IMR-90 (cell line): ENCODE measurements at regions not wholly inside any gene's neighbourhood (a gene's known extent, or its start where the extent isn't known, plus 50 kb on each side); places are given as distances from the start of the nearest gene placed in this dataset.

Experiments
- ATAC-seq: fragments of 200-7000 bp; cut with Tn5 transposase; 2 replicates; pipeline ENCODE4 v1.9.1; 2020; ENCODE audit warnings: low read depth, mild to moderate bottlenecking, moderate library complexity
- BruUV-seq: library from RNA; stranded (reverse); fragments of 400-500 nt; replicated peaks from 2 replicates; lab custom pipeline; 2021; lab: Mats Ljungman, UMichigan
- CTCF ChIA-PET: fragments of 300-600 bp; formaldehyde crosslinking; extraction: SDS; loops from one replicate; lab custom pipeline; 2021; ENCODE audit warnings: antibody characterized with exemption; lab: Yijun Ruan, JAX
- POLR2A ChIA-PET: fragments of 300-600 bp; sonication (Branson Sonifier 250); formaldehyde crosslinking; loops from one replicate; lab custom pipeline; 2022; ENCODE audit warnings: antibody characterized with exemption; ENCODE audit not compliant: unreplicated experiment; lab: Charles Lee
- DNase-seq: peaks from one replicate; pipeline ENCODE4 v3.0.0; 2013
- H2AFZ ChIP-seq: replicated peaks from 2 replicates; pipeline ENCODE3; 2013; ENCODE audit warnings: low read length, mild to moderate bottlenecking; ENCODE audit not compliant: poor library complexity
- H2AK5ac ChIP-seq: 2 replicates; pipeline ENCODE4 v1.6.1; 2013; ENCODE audit warnings: low read depth, low read length, inconsistent platforms
- H2AK9ac ChIP-seq: replicated peaks from 2 replicates; pipeline ENCODE3; 2013; ENCODE audit warnings: mild to moderate bottlenecking, low read depth, low read length, moderate library complexity; ENCODE audit not compliant: poor library complexity
- H2BK120ac ChIP-seq: 2 replicates; pipeline ENCODE4 v1.6.1; 2013; ENCODE audit warnings: low read depth, low read length, inconsistent platforms
- H2BK15ac ChIP-seq: 3 replicates; pipeline ENCODE4 v1.6.1; 2013; ENCODE audit warnings: low read depth, low read length, inconsistent platforms
- H2BK20ac ChIP-seq: 2 replicates; pipeline ENCODE4 v1.6.1; 2013; ENCODE audit warnings: low read depth, mild to moderate bottlenecking, inconsistent platforms, low read length, moderate library complexity
- H2BK5ac ChIP-seq: 2 replicates; pipeline ENCODE4 v1.6.1; 2013; ENCODE audit warnings: mild to moderate bottlenecking, low read depth, low read length, inconsistent platforms; ENCODE audit not compliant: poor library complexity, severe bottlenecking
- H3K14ac ChIP-seq: replicated peaks from 2 replicates; pipeline ENCODE4 v1.6.1; 2013; ENCODE audit warnings: low read depth, low read length, inconsistent platforms
- H3K18ac ChIP-seq: 2 replicates; pipeline ENCODE4 v1.6.1; 2013; ENCODE audit warnings: low read depth, low read length, control low read depth
- H3K23ac ChIP-seq: 2 replicates; pipeline ENCODE4 v1.6.1; 2013; ENCODE audit warnings: low read depth, low read length, inconsistent platforms
- H3K27ac ChIP-seq: 2 replicates; pipeline ENCODE4 v1.5.1; 2013; ENCODE audit warnings: mild to moderate bottlenecking, control low read depth, low read length; ENCODE audit not compliant: insufficient read depth
- H3K27me3 ChIP-seq: 2 replicates; pipeline ENCODE4 v1.6.1; 2013; ENCODE audit warnings: low read length; ENCODE audit not compliant: control insufficient read depth, insufficient read depth
- H3K36me3 ChIP-seq: 2 replicates; pipeline ENCODE4 v1.6.1; 2013; ENCODE audit warnings: low read length, mixed read lengths; ENCODE audit not compliant: control insufficient read depth, insufficient read depth
- H3K4ac ChIP-seq: 2 replicates; pipeline ENCODE4 v1.6.1; 2013; ENCODE audit warnings: low read depth, low read length, inconsistent platforms
- H3K4me1 ChIP-seq: 2 replicates; pipeline ENCODE4 v1.6.1; 2013; ENCODE audit warnings: low read length, mixed read lengths; ENCODE audit not compliant: control insufficient read depth, insufficient read depth
- H3K4me2 ChIP-seq: 2 replicates; pipeline ENCODE4 v1.6.1; 2013; ENCODE audit warnings: low read depth, mild to moderate bottlenecking, control low read depth, low read length, moderate library complexity
- H3K4me3 ChIP-seq: 2 replicates; pipeline ENCODE4 v1.5.1; 2013; ENCODE audit warnings: low read depth, mild to moderate bottlenecking, control low read depth, low read length, moderate library complexity; ENCODE audit not compliant: insufficient read depth
- H3K56ac ChIP-seq: 2 replicates; pipeline ENCODE4 v1.6.1; 2013; ENCODE audit warnings: low read length, inconsistent platforms; ENCODE audit not compliant: insufficient read depth; ENCODE audit errors: extremely low read depth
- H3K79me1 ChIP-seq, 2 experiments: 2 replicates each; pipeline ENCODE4 v1.6.1; 2013; ENCODE audit warnings: low read length in 2 of 2, inconsistent platforms in 1 of 2, low read depth in 1 of 2
- H3K9ac ChIP-seq: 2 replicates; pipeline ENCODE4 v1.6.1; 2013; ENCODE audit warnings: low read depth, low read length, control low read depth
- H3K9me1 ChIP-seq: 2 replicates; pipeline ENCODE4 v1.6.1; 2013; ENCODE audit warnings: low read length, inconsistent platforms; ENCODE audit not compliant: insufficient read depth
- H3K9me3 ChIP-seq: 2 replicates; pipeline ENCODE4 v1.6.1; 2013; ENCODE audit warnings: low read length; ENCODE audit not compliant: control insufficient read depth, insufficient read depth
- H4K20me1 ChIP-seq: 2 replicates; pipeline ENCODE4 v1.6.1; 2013; ENCODE audit warnings: low read length, inconsistent platforms; ENCODE audit not compliant: insufficient read depth
- H4K5ac ChIP-seq: 2 replicates; pipeline ENCODE4 v1.6.1; 2013; ENCODE audit warnings: mild to moderate bottlenecking, low read depth, low read length, control low read depth
- H4K8ac ChIP-seq, 2 experiments: 2 replicates each; pipeline ENCODE4 v1.6.1; 2013; ENCODE audit warnings: low read depth in 2 of 2, low read length in 2 of 2, control low read depth in 1 of 2, inconsistent platforms in 1 of 2
- H4K91ac ChIP-seq: 2 replicates; pipeline ENCODE4 v1.6.1; 2013; ENCODE audit warnings: low read depth, low read length, inconsistent platforms; ENCODE audit not compliant: insufficient read depth
- CEBPB ChIP-seq: IDR thresholded peaks from 2 replicates; pipeline ENCODE4 v1.6.1; 2012; ENCODE audit warnings: low read depth, low read length, improper control_type of control experiment
- MAFK ChIP-seq: IDR thresholded peaks from 2 replicates; pipeline ENCODE4 v1.6.1; 2012; ENCODE audit warnings: low read depth, low read length, improper control_type of control experiment
- MXI1 ChIP-seq: IDR thresholded peaks from 2 replicates; pipeline ENCODE4 v1.6.1; 2012; ENCODE audit warnings: low read depth, mild to moderate bottlenecking, low read length, moderate library complexity, borderline replicate concordance
- WGBS, 2 experiments: methylation state at CpG; one replicate each; pipeline versions ENCODE4 v1.1.5 to v1.1.7; 2013; ENCODE audit warnings: missing lambda C conversion rate in 2 of 2; ENCODE audit not compliant: insufficient read length in 1 of 2; ENCODE audit errors: extremely low coverage in 2 of 2; 5-methylcytosine and 5-hydroxymethylcytosine counted together
- dilution Hi-C: fragments of 300-500 bp; cut with HindIII; formaldehyde crosslinking; loops from one replicate; pipeline ENCODE4 v1.14.3; 2018; ENCODE audit warnings: low sequenced_read_pairs; ENCODE audit not compliant: unreplicated experiment
- in situ Hi-C: fragments of 300-500 bp; cut with MboI; formaldehyde crosslinking; loops from 3 replicates; pipeline ENCODE4 v1.14.3; 2019; ENCODE audit warnings: low sequenced_read_pairs, inconsistent platforms, mixed read lengths
- intact Hi-C: fragments of 100-400 bp; cut with micrococcal nuclease; formaldehyde crosslinking; loops from 2 replicates; pipeline ENCODE4 v1.10.0; 2022
- TF ChIP-seq, protein P1 (sequence below): fragments of 150-350 bp; IDR thresholded peaks from 2 replicates; pipeline ENCODE4 v1.6.1; 2016; ENCODE audit warnings: low read depth, mild to moderate bottlenecking, low read length, moderate library complexity, borderline replicate concordance

DNA sequence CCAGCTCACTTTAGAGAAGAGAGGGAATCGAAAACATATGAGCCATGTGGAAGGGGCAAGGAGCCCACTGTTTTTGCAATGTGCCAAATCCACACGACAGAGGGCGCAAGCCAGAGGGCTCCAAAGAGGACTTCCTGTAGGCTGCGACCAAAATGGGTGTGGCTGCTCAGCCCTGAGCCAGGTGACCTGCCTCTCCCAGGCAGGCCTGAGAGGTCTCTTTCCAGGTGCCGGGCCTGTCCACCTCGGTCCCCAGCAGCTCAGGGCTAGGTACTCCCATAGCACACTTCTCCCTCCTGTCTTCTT is 153.8 kb downstream of the TTC32 start:
- no peak for ATAC-seq
- Histone ChIP-seq H3K9me1 (no peaks in the 10 kb centered on the region; the same call in 1 of the 2 replicates), H3K4me1 (peaks cover 7% of the 10 kb centered on the region), H2BK5ac (no peak overlapping the region), H4K20me1 (no peaks in the 10 kb centered on the region), H3K27ac (no peak overlapping the region), H3K36me3 (no peaks in the 10 kb centered on the region), H4K8ac (no peak overlapping the region), H3K9me3 (no peaks in the 10 kb centered on the region), H3K4me3 (no peak overlapping the region), H2AK9ac (no peak overlapping the region), H2AFZ (no peak overlapping the region), H3K79me1 (no peaks in the 10 kb centered on the region), H3K4me2 (no peak overlapping the region), H3K14ac (no peak overlapping the region), H4K5ac (no peak overlapping the region), H3K9ac (no peak overlapping the region), H2BK20ac (peak overlapping the region; percentile 64; the same call in 1 of the 2 replicates), H2BK120ac (peak overlapping the region; percentile 6; the same call in 1 of the 2 replicates), H3K23ac (no peak overlapping the region), H4K91ac (no peak overlapping the region), H3K56ac (no peak overlapping the region), H3K18ac (no peak overlapping the region), H3K27me3 (no peaks in the 10 kb centered on the region), H2BK15ac (no peak overlapping the region), H3K4ac (peak overlapping the region; percentile 24; the same call in 1 of the 2 replicates), H2AK5ac (peak overlapping the region; percentile 52)
- intact Hi-C loops (loop anchor here (5.0 kb wide), 1 partner anchor 381 kb away; no protein-coding TSS in a partner anchor), in situ Hi-C loops (no loop called here), dilution Hi-C loops (no loop called here)
- BruUV-seq = no TSS peak
- TF ChIP-seq, protein P1, sequence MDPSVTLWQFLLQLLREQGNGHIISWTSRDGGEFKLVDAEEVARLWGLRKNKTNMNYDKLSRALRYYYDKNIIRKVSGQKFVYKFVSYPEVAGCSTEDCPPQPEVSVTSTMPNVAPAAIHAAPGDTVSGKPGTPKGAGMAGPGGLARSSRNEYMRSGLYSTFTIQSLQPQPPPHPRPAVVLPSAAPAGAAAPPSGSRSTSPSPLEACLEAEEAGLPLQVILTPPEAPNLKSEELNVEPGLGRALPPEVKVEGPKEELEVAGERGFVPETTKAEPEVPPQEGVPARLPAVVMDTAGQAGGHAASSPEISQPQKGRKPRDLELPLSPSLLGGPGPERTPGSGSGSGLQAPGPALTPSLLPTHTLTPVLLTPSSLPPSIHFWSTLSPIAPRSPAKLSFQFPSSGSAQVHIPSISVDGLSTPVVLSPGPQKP = no peak
- TF ChIP-seq MXI1 = no peak
- TF ChIP-seq CEBPB = no peak
- no peak for TF ChIP-seq MAFK
- ChIA-PET POLR2A (no interaction called here), CTCF (no interaction called here)
- DNase-seq = no peak
- WGBS, 2 experiments = 92% methylated on average over 3 of the region's 6 CpGs; no CpG with 5 or more reads in 1 of the 2 experiments
